Peyer's patch (tissue), 4 donors: ENCODE measurements at regions not wholly inside any gene's neighbourhood (a gene's known extent, or its start where the extent isn't known, plus 50 kb on each side); places are given as distances from the start of the nearest gene placed in this dataset.
"Not testable (repeated sequence)": the region's sequence is repeated elsewhere in the genome, so short reads cannot be mapped to it uniquely, and the experiment has no call there.

Experiments
- POLR2A ChIP-seq, 2 donors: fragments of 450-650 bp; IDR thresholded peaks; one replicate each; pipeline ENCODE4 v1.5.1; 2017; ENCODE audit warnings: antibody characterized with exemption in 2 of 2, mild to moderate bottlenecking in 2 of 2, moderate library complexity in 2 of 2
- TF ChIP-seq, protein P1 (sequence below), 6 experiments: fragments of 450-650 bp in 4 of 6; fragments of 200-600 bp in 2 of 6; sonication (generic) in 1 of 6; IDR thresholded peaks; one replicate each; pipeline ENCODE4 v1.5.1; 2017 to 2019; ENCODE audit warnings: antibody characterized with exemption in 6 of 6, mild to moderate bottlenecking in 3 of 6, moderate library complexity in 1 of 6

DNA sequence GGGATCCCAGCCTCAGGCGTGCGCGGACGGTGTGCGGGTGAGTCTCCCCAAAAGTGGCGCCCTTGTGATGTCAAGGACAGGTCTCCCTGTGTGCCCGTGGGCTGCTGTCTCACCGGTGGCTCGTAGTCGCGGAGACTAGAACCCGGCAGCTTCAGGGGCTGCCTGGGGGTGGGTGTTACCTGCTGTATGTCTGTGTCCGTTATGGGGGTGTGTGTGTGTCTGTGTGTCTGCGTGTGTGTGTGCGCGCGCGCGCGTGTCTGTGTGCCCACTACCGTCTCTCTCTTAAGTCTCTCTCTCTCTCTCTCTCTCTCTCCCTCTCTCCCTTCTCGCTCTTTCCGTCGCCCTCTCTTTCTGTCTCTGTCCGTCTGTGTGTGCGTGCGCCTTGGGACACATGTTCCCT, 170.0 kb upstream of the ZNG1F start:
- TF ChIP-seq, protein P1, sequence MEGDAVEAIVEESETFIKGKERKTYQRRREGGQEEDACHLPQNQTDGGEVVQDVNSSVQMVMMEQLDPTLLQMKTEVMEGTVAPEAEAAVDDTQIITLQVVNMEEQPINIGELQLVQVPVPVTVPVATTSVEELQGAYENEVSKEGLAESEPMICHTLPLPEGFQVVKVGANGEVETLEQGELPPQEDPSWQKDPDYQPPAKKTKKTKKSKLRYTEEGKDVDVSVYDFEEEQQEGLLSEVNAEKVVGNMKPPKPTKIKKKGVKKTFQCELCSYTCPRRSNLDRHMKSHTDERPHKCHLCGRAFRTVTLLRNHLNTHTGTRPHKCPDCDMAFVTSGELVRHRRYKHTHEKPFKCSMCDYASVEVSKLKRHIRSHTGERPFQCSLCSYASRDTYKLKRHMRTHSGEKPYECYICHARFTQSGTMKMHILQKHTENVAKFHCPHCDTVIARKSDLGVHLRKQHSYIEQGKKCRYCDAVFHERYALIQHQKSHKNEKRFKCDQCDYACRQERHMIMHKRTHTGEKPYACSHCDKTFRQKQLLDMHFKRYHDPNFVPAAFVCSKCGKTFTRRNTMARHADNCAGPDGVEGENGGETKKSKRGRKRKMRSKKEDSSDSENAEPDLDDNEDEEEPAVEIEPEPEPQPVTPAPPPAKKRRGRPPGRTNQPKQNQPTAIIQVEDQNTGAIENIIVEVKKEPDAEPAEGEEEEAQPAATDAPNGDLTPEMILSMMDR (IDR thresholded peaks at IDR 0.05) = not testable (repeated sequence)
- TF ChIP-seq POLR2A (IDR thresholded peaks at IDR 0.05) = not testable (repeated sequence)
